AG20443 (cell line): ENCODE measurements at regions not wholly inside any gene's neighbourhood (a gene's known extent, or its start where the extent isn't known, plus 50 kb on each side); places are given as distances from the start of the nearest gene placed in this dataset.
A peak's percentile ranks its signal among the peaks of the same experiment; 100 is the strongest.
"Not testable (repeated sequence)": the region's sequence is repeated elsewhere in the genome, so short reads cannot be mapped to it uniquely, and the experiment has no call there.

Experiments
- DNase-seq: peaks from one replicate; pipeline ENCODE4 v3.0.0; 2012; ENCODE audit warnings: low spot score, mixed read lengths

DNA sequence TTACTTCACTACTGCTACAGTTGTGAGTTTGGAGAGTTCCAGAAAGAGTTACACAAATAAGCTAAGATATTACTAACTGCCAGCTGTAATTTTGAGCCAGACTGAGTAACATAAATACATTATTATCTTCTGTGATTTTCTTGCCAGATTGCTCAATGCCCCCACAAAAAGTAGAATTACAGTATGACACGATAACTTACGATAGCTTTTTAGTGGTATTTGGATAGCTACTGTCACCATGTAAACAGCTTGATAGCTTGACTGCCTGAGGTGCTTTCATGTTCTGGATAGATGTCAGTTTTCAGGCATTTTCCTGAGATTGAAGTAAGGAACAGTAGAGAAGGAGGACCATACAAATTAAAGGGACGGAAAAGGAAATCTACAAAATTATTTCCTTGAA is 533.3 kb downstream of the SOCS6 start:
- no peak for DNase-seq

DNA sequence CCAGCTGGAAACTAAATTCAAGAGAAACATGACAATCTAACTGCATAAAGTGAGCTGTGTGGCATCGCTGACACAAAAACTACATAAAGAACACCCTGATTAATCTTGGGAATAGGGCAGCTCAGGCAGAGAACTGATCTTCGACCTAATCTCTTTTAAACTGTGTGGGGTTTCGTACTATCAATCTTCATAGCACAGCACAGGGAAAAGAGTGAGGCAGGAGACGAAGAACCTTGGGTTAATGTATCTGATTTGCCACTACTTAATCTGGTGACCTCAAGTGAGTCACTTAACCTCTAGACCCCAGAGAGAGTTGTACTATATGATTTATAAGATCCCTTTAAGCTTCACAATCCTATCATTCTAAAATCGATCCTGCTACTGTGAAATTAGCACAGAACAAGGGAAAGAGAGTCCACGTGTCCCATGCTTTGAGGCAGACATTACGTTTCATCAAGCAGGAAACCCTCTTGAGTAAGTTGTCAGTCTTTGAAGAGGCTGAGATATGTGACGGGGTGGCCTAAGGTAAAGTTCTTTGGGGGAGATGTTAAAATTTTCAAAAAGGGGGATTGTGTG is 519.7 kb downstream of the SOCS6 start:
- DNase-seq, result no peak

DNA sequence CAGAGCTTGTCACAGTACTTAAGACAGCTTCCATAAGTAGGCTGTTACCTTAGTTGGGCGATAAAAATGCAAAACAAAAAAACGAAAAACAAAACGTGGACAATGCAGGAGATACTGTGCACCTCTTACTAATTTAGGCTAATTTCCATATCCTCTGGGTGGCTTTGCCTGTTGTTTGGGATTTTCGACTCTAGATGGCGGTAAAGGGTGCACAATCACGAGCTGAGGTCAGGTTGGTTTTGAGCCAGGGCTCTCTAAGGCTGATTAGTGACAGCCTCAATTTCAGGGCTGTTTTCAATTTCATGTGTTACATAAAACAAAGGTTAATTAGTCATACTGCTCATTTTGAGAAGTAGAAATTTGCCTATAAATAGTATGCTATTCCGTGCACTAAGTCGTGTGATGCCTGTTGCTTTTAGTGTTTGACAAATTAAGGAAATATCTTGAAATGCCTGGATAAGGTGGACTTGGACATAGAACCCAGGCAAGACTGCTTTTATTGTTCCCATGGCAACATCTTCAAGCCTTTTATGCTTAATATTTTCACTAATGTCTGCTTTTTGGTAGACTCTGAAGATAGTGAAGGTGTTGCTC is 493.1 kb downstream of the SOCS6 start:
- peak; percentile 21 for DNase-seq

DNA sequence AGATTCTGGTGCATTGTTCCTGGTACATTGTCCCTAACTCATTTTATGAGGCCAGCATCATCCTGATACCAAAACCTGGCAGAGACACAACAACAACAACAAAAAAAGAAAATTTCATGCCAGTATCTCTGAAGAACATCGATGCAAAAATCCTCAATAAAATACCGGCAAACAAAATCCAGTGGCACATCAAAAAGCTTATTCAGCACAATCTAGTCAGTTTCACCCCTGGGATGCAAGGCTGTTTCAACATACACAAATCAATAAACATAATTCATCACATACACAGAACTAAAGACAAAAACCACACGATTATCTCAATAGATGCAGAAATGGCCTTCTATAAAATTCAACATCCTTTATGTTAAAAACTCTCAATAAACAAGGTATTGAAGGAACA is 477.4 kb downstream of the SOCS6 start:
- not testable (repeated sequence) for DNase-seq

DNA sequence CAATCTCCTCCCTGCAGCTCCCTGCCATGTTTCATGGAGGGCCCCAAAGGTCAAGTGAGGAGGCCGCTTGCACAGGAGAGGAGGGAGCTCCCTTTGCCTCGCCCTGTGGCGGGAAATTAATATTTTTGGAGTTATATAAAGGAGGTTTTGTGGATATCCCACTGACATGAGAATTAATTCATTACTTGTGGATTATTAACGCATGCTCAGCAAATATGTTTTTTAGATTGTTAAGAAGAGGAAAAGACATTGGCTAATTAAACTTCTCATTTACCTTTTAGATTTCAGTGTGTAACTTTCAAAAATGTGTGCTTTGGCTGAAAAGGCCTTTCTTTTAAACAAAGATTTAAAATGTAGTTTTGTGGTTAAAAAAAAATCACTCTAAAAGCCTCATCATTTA is 474.0 kb downstream of the SOCS6 start:
- no peak for DNase-seq

DNA sequence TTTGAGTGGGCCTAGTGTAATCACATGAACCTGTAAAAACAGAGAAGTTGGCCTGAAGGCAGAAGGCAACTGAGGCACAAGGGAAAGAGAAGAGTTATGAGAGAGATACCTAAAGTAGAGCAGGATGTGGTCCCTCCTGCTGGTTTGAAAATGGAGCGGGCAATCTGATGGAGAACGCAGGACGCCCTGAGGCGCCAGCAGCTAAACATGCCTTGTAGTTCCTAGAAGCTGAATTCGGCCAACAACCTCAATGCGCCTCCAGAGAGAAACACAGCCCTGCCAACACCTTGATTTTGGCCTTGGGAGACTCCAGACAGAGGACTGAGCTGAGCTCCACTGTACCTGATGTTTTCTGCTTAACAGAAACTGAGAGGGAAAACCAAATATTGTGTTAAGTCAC is 469.9 kb downstream of the SOCS6 start:
- no peak for DNase-seq

DNA sequence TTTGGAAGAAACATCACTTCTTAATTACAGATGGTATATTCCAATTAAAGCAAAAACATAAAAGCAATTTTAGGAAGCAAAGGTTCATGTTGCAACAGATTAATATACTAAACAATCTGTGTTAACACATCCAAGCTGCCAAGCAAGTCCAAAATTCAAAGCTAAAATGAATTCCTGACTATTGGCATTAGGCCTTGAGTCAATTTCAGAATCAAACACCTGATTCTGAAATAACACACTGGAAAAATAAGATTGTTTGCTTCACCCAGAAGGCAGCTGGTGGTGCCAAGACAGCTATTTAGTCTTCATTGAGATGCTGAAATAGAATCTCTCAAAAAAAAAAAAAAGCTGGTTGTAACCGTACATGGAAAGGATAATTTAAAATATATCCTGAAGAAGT is 465.6 kb downstream of the SOCS6 start:
- no peak for DNase-seq

DNA sequence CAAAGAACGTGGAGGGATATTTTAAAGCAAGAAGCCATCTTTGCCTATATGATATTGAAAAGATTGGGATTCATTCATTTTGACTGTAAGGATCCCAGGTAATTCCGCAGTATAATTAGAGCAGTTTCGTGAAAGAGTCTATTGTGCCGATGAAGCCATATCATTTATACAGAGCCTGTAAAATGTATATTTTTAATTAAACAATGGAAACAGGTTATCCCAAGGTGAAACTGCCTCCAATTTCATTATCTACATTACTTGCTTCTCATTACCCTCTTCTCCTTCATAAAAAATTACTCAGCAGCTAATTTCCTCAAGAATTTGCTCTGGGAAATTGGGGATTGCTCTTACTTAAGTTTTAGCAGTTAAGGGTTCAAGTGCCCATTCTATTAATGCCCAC is 444.1 kb downstream of the SOCS6 start:
- DNase-seq, result no peak

DNA sequence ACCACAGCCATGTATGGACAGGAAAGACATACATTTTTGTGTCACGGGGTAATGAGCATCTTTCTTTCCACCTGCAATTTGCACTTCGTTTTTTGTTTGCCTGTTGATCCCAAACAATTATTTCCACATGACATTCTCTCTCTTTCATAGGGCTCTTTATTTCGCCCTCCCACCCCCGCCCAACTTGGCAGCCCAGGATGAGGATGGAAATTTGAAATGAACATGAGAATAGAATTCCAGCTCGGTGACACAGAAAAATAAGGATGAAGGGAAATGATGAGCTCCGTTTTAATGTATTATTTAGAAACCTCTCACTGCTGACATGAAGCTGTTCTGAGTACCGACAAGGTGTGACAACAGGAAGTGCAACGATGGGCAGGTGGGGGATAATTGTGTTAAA is 443.3 kb downstream of the SOCS6 start:
- no peak for DNase-seq

DNA sequence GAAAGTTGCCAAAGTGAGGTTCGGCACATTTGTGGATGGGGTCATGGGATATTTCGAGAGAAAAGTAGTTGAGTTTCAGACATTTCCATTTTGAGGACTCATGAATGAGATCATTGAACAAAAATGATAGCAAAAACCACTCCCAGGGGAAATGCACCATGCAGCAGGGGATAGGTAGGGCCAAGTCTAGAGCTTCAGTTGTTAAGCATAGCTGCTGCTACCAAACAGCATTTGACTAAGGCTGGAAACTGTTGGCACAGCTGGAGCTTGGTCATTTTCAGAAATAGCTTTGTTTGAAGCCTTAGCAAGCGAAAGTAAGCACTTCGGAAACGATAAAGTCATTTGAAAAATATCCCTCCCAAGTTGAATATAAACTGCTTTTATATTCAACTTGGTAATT is 431.8 kb downstream of the SOCS6 start:
- DNase-seq, result no peak

DNA sequence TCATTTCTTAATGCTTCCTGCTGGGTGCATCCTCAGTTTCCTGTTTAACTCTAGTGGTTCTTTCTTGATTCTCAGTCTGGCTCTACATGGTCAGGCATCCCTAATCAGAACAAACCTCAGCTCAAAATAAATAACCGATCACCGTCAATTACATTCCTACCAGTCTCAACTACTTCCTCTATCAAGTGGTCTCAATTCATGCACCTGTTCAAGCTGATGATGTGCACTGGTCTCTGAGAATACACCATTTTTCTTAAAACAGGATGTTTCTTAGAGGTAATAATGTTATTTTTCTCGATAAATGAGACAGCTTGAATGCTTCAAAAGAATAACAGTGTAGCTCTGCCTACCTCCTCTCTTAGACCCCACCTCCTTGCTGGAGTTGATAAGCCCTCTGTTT is 420.9 kb downstream of the SOCS6 start:
- DNase-seq, result no peak

DNA sequence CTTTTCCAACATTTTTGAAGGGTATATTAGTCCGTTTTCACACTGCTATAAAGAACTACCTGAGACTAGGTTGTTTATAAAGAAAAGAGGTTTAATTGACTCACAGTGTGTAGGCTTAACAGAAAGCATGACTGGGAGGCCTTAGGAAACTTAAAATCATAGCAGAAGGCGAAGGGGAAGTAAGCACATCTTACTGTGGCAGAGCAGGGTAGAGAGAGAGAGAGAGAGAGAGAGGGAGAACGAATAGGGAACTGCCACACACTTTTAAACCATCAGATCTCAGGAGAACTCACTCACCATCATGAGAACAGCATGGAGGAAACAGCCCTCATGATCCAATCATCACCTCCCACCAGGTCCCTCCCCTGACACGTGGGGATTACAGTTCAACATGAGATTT is 420.3 kb downstream of the SOCS6 start:
- no peak for DNase-seq

DNA sequence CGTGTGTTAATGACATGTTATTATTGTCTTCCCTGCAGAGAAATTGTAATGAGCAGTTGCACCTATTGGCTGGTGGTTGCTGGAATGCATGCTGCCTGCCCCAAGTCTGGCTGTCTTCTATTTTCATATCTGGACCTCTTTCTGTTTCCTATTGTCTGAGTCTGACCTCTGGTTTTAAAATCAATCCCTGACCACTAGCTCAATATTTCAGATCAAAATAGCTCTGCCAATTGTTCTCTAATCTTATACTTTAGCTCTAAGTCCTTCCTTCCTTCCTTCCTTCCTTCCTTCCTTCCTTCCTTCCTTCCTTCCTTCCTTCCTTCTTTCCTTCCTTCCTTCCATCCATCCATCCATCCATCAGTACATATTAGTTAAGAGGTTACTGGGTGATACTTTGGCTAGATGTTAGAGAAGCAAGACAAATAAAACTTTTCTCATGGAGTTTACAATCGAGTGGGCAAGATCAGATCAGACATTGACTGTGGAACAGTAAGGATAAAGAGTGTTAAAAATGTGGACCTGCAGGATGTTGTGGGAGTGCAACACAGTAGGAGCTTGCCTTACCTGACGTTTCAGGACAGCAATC is 417.1 kb downstream of the SOCS6 start:
- no peak for DNase-seq

DNA sequence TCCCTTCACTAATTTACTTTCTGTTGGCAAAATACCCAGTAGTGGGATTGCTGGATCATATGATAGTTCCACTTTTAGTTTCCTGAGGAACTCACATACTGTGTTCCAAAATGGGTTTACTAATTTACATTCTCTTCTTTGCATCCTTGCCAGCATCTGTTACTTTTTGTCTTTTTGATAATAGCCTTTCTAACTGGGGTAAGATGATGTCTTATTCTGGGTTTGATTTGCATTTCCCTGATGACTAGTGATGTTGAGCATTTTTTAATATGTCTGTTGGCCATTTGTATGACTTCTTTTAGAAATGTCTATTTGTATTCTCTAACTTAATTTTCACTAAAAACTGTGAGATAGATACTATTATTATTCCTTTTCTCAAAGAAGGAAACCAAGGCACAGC is 411.7 kb downstream of the SOCS6 start:
- no peak for DNase-seq

DNA sequence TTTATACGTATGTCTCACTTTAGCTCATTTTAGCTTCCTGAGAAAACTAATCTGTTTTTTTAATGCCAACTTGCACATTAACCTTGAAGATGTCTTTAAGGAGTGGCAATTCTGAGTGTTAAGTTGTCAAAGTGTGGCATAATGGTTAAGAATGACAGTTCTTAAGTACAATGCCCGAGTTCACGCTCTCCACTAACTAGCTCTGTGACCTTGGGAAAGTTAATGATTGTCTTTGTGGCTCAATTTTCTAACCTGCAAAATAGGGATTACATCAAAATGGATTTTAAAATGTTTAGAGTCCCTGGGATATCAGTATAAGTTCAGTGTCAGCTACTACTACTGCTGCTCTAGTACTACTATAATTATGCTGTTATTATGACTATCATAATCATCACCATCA is 409.7 kb downstream of the SOCS6 start:
- DNase-seq, result no peak

DNA sequence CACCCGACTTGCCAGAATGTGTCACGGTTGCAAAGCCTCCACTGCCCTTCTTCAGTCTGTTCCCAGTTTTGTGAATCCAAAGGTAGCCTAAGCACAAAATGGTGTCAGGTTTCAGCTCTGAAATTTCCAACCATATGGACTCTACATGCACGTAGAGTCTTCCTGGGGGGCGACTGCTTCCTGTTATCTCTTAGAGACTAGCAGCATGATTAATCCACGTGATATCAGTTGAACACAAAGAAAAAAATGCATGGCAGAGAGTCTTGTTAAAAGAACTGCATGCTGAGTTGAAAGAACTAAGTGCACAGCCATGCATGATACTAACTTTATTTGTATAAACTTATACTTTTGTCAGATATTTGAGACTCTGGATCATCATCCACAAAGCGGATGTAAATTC is 404.4 kb downstream of the SOCS6 start:
- DNase-seq, result no peak

DNA sequence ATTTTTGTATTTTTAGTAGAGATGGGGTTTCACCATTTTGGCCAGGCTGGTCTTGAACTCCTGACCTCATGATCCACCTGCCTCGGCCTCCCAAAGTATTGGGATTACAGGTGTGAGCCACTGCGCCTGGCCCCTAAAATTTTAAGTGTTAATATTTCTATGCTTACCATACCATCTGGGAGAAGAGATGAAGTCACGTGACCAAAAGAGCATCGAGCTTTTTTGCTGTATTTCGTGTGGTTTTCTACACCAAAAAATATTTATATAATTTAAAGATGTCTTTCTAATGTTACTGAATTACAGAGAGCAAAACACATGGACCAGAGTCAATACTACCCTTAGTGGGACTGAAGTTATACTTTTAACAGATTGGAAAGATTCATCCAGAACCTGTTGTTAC is 400.9 kb downstream of the SOCS6 start:
- not testable (repeated sequence) for DNase-seq

DNA sequence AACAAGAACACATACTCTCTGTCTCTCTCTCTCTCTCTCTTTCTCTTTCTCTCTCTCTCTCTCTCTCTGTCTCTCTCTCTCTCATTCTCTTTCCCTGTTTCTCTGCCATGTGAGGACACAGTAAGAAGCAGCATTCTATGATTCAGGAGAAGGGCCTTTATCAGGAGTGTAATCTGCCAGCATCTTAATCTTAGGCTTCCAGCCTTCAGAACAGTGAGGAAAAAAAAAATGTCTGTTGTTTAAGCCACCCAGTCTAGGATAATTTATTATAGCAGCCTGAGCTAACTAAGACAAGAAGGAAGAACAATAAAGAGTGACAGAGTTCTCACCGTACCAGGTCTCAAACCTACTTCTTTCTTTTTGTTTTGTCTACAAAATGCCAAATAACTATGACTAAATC is 399.4 kb downstream of the SOCS6 start:
- DNase-seq, result no peak

DNA sequence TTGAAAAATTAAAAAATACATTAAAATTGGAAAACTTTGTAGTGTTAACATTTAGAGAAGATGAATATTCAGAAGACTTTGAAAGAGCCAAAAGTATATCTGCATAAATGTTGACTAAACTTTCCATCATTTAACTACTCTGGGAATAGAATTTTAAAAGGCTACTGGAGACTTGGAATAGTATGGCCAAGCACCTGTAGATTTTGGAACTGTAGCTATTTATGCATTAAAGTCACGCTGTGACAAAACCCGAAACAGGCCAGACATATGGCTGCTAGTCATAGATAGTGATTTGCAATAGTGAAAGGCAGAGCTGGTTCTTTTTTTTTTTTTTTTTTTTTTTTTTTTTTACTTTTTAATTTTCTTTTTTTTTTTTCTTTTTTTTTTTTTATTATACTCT is 396.0 kb downstream of the SOCS6 start:
- DNase-seq, result no peak

DNA sequence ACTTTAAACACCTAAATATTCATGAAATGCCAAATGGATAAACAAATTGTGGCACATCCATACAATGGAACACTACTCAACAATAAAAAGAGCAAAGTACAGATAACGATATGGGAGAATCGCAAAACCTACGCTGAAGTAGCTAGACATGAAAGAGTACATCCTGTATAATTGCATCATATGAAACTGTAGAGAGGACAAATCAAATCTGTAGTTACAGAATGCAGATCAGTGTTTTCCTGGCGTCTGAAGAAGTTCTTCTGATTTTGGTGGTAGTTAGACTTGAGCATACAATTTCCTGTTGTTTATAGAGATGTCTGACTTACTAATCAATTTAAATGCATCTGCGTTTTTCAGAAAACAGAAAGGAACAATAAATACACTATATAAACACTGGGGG is 394.4 kb downstream of the SOCS6 start:
- DNase-seq, result no peak

DNA sequence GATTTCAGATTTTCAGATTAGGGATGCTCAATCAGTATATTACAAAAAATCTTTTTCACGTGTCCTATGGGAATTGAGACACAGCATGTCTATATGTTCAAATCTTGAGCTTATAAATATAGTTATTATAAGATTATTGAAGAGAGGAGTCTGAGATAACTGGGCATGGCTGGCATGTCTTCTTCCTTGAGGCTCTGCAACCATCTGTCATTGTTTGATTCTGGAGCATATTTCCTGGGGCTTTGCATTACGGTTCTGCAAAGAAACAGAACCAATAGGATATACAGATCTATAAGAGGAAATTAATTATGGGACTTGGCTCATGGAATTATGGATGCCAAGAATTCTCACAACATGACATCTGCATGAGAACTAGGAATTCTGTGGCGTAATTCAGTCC is 386.1 kb downstream of the SOCS6 start:
- no peak for DNase-seq

DNA sequence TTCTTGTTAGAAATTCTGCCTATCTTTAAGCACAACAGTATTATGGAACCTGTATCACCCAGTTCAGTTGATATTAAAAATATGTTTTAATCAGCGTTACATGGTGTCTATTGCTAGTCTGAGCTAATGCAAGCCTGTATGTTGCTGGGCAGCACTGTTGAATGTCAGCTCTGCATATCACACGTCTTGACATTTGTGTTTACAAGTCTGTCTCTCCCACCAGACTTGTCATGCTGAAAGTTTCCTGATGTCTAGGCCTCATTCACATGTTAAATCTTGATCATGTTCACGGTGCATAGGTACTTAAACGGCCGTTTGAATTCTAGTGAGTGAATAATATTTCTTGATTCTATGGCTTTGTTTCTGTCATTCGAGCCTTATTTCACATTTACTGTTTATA is 385.0 kb downstream of the SOCS6 start:
- DNase-seq, result no peak

DNA sequence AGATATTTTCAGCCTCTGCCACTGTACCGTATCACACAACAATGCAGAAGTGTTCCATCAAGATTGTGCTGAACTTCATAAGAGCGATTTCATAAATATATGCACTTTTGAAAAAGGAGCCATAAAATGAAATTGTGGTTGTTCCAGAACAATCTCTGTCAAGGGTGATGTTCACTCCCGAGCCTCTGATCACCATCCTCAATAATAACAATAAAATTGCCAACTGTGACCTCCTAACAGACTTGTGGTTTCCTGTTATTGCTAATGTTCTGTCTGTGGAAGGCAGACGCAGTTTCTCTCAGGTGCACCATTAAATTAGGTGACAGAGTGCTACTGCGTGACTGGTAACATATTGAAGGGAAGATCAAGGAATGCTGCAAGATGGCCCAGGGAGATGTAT is 383.7 kb downstream of the SOCS6 start:
- no peak for DNase-seq

DNA sequence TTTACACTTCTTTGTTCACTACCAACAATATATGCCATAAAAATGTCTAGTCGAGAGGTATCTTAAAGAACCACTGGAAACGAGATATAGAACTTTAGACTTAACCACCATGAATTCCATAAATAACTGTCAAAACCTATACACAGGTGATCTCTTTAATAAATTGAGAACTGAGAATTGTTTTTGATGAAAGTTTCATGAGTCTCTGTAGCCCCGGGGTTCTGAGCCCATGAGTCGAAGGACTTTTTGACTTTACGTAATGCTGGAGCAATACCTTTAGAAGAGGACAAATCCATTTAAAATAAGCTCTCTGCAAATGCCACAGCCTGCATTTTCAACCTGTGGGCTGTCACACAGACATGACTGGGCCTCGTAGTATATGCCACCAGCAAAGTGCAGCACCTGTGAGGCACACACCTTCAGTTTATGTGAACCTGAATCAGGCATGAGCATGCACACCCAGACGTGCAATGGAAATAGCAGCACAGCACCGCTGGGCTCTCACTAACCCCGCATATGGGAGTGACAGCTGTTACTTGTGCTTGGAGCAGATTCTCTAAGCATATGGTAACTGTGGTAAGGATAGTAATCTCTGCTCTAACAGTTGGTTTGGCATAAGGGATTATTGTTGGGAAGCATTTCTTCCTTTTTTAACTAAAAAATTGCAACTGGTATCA is 383.2 kb downstream of the SOCS6 start:
- no peak for DNase-seq
